Activated CD4-positive, alpha-beta T cell treated with anti-CD3 and anti-CD28 coated beads, Interleukin-2, amount 10 ng/mL, durations not matched to agents 24 days and 14 days (primary cell): ENCODE measurements at regions not wholly inside any gene's neighbourhood (a gene's known extent, or its start where the extent isn't known, plus 50 kb on each side); places are given as distances from the start of the nearest gene placed in this dataset.

Experiments used
- DNase-seq: peaks from one replicate; pipeline ENCODE4 v3.0.0; 2022
- H3K27ac Mint-ChIP-seq: one replicate; pipeline ENCODE4 v1.8.0; 2022; ENCODE audit warnings: mild to moderate bottlenecking, mixed read lengths
- H3K27me3 Mint-ChIP-seq: one replicate; pipeline ENCODE4 v1.8.0; 2022; ENCODE audit warnings: mixed read lengths
- H3K36me3 Mint-ChIP-seq: one replicate; pipeline ENCODE4 v1.8.0; 2022; ENCODE audit warnings: low read depth, mild to moderate bottlenecking, mixed read lengths
- H3K4me1 Mint-ChIP-seq: one replicate; pipeline ENCODE4 v1.8.0; 2021; ENCODE audit warnings: mixed read lengths
- H3K4me3 Mint-ChIP-seq: one replicate; pipeline ENCODE4 v1.8.0; 2022; ENCODE audit warnings: mild to moderate bottlenecking, moderate library complexity, mixed read lengths
- H3K9me3 Mint-ChIP-seq: one replicate; pipeline ENCODE4 v1.8.0; 2021; ENCODE audit warnings: mixed read lengths
- intact Hi-C: fragments of 100-400 bp; cut with micrococcal nuclease; formaldehyde crosslinking; loops from one replicate; pipeline ENCODE4 v1.15.1; 2023

DNA sequence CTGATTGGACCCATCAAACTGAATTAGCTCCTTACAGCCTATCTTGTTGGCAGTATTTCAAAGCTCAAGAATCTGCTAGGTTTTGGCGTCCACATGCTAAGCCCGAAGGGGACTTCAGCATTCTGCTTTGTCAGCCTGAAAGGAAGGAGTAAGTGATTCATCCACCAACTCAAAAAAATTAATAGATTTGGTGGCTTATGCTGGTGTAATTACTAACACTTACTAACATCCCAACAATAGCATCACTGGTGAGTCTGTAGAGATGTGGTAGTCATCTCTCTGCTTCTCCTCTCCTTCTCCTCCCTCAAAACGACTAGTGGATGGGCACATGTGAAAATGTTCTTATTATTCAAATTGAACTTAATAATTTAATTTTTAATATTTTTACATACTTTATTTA lies 53.8 kb upstream of the EGR2 start:
- Mint-ChIP-seq H3K36me3 (no peaks in the 10 kb centered on the region), H3K27me3 (peaks cover 16% of the 10 kb centered on the region), H3K27ac (no peak overlapping the region), H3K4me1 (peaks cover 13% of the 10 kb centered on the region), H3K4me3 (no peak overlapping the region), H3K9me3 (peaks cover 4% of the 10 kb centered on the region)
- intact Hi-C loops = no loop called here
- no peak for DNase-seq

DNA sequence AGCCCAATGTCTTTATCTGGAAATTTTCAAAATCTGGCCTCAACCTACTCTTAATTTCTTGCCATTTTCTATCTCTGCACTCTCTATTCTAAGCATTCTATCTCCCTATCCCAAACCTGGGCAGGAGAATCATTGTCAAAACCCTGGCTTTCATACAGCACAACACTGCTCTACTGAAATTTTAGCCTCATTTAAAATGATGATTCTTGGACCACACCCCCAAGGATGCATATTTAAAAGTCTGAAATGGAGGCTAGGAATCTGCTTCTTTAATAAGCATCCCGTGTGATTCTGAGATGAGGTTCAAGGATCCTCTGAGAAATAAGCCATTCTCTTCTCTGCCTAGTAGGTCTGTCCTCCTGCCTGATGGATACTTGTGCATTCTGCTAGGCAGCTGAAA lies 50.8 kb upstream of the EGR2 start:
- H3K9me3 Mint-ChIP-seq = peaks cover 15% of the 10 kb centered on the region
- H3K4me3 Mint-ChIP-seq = no peak overlapping the region
- intact Hi-C loops = no loop called here
- no peak overlapping the region for H3K27ac Mint-ChIP-seq
- peaks cover 23% of the 10 kb centered on the region for H3K4me1 Mint-ChIP-seq
- peaks cover 12% of the 10 kb centered on the region for H3K27me3 Mint-ChIP-seq
- H3K36me3 Mint-ChIP-seq = no peaks in the 10 kb centered on the region
- no peak for DNase-seq

DNA sequence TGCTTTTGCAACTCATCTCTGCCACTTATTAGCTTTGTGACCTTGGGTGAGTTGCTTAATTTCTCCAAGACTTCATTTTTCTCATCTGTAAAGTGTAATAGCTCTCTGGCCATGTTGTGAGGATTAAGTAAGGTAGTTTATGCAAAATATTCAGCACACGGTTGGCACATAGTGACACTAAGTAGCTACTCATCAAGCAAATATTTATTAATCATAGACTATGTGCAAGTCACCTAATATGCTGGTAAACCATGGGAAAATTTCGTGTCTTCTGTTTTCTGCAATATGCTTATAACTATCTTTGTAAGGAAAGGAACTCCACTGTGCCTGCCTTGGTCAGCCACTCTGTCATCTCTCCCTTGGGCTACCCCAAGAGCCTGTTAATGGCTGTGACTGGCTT lies 50.3 kb upstream of the EGR2 start:
- Mint-ChIP-seq H3K9me3 (peaks cover 16% of the 10 kb centered on the region), H3K36me3 (no peaks in the 10 kb centered on the region), H3K4me3 (no peak overlapping the region), H3K27ac (no peak overlapping the region), H3K27me3 (peaks cover 11% of the 10 kb centered on the region), H3K4me1 (peaks cover 26% of the 10 kb centered on the region)
- DNase-seq = no peak
- intact Hi-C loops = no loop called here
